22Rv1 (cell line): ENCODE measurements at regions not wholly inside any gene's neighbourhood (a gene's known extent, or its start where the extent isn't known, plus 50 kb on each side); places are given as distances from the start of the nearest gene placed in this dataset.

ENCODE experiments used
- CTCF ChIP-seq: fragments of 450-650 bp; IDR thresholded peaks from 2 replicates; pipeline ENCODE4 v1.5.1; 2017; ENCODE audit warnings: mild to moderate bottlenecking
- ZFX ChIP-seq: fragments of 450-650 bp; IDR thresholded peaks from 2 replicates; pipeline ENCODE4 v1.6.1; 2017; ENCODE audit warnings: antibody characterized with exemption, borderline replicate concordance

- TF ChIP-seq CTCF (no peak), ZFX (no peak)
These were observed 449.1 kb upstream of the RGS6 start for GRCh38 chr14:71483154-71483553.
